H1 (cell line): ENCODE measurements at regions not wholly inside any gene's neighbourhood (a gene's known extent, or its start where the extent isn't known, plus 50 kb on each side); places are given as distances from the start of the nearest gene placed in this dataset.

Experiments used
- CTCF ChIA-PET: fragments of 300-600 bp; sonication (Branson Sonifier 250); formaldehyde crosslinking; loops from one replicate; lab custom pipeline; 2021; ENCODE audit not compliant: partially characterized antibody; lab: Charles Lee
- POLR2A ChIA-PET: fragments of 300-600 bp; sonication (Branson Sonifier 250); formaldehyde crosslinking; loops from one replicate; lab custom pipeline; 2021; ENCODE audit warnings: inconsistent platforms; ENCODE audit not compliant: partially characterized antibody; lab: Charles Lee
- DNase-seq, 2 experiments: peaks; one replicate each; pipeline versions ENCODE4 v3.0.0 to v3.0.0-alpha.2; 2010 to 2022; ENCODE audit warnings: low spot score in 2 of 2, low read depth in 1 of 2, mixed read lengths in 1 of 2
- FAIRE-seq: peaks from 2 replicates; lab custom pipeline; 2011; peaks lifted over from hg19 to GRCh38; lab: Jason Lieb, UNC
- H2AFZ ChIP-seq: 2 replicates; pipeline ENCODE4 v1.8.1; 2012; ENCODE audit warnings: low read length, inconsistent platforms
- H2AK5ac ChIP-seq: 2 replicates; pipeline ENCODE4 v1.6.1; 2013; ENCODE audit warnings: low read depth, low read length
- H2BK120ac ChIP-seq: replicated peaks from 2 replicates; pipeline ENCODE3; 2013; ENCODE audit warnings: low read depth, low read length, inconsistent platforms
- H2BK12ac ChIP-seq: 2 replicates; pipeline ENCODE4 v1.6.1; 2013; ENCODE audit warnings: low read depth, low read length
- H2BK15ac ChIP-seq: 2 replicates; pipeline ENCODE4 v1.6.1; 2013; ENCODE audit warnings: low read length
- H2BK20ac ChIP-seq: 2 replicates; pipeline ENCODE4 v1.6.1; 2013; ENCODE audit warnings: low read length
- H2BK5ac ChIP-seq: 2 replicates; pipeline ENCODE4 v1.6.1; 2013; ENCODE audit warnings: low read depth, low read length
- H3K14ac ChIP-seq: 2 replicates; pipeline ENCODE4 v1.6.1; 2013; ENCODE audit warnings: inconsistent platforms; ENCODE audit not compliant: insufficient read length
- H3K18ac ChIP-seq: 2 replicates; pipeline ENCODE4 v1.6.1; 2013; ENCODE audit warnings: low read length; ENCODE audit errors: extremely low read depth
- H3K23ac ChIP-seq: 2 replicates; pipeline ENCODE4 v1.6.1; 2013; ENCODE audit warnings: inconsistent platforms; ENCODE audit not compliant: insufficient read length
- H3K23me2 ChIP-seq: 2 replicates; pipeline ENCODE4 v1.6.1; 2013; ENCODE audit warnings: low read depth, low read length
- H3K27ac ChIP-seq: 2 replicates; pipeline ENCODE4 v1.6.1; 2011; ENCODE audit warnings: low read depth, low read length, inconsistent platforms
- H3K27me3 ChIP-seq, 4 experiments: replicated peaks in 1 of 4; 1 replicate in 1 of 4; 2 replicates in 3 of 4; pipeline versions ENCODE4 v1.6.1 to v1.8.1; 2011 to 2013; ENCODE audit warnings: low read length in 3 of 4, mild to moderate bottlenecking in 3 of 4, inconsistent platforms in 2 of 4, mixed read lengths in 2 of 4, moderate library complexity in 1 of 4; ENCODE audit not compliant: control insufficient read depth in 3 of 4, insufficient read depth in 3 of 4; ENCODE audit errors: extremely low read depth in 1 of 4
- H3K36me3 ChIP-seq, 4 experiments: 2 replicates each; pipeline versions ENCODE4 v1.6.1 to v1.8.1; 2011 to 2013; ENCODE audit warnings: mild to moderate bottlenecking in 4 of 4, low read length in 3 of 4, moderate library complexity in 2 of 4, control low read depth in 1 of 4, inconsistent platforms in 1 of 4; ENCODE audit not compliant: insufficient read depth in 4 of 4, control insufficient read depth in 2 of 4
- H3K4ac ChIP-seq: replicated peaks from 2 replicates; pipeline ENCODE3; 2013; ENCODE audit warnings: low read length, low read depth, mixed read lengths, inconsistent platforms; ENCODE audit not compliant: insufficient read length
- H3K4me1 ChIP-seq, 4 experiments: replicated peaks in 1 of 4; 1 replicate in 1 of 4; 2 replicates in 3 of 4; pipeline versions ENCODE4 v1.6.1 to v1.8.1; 2011 to 2013; ENCODE audit warnings: low read length in 3 of 4, inconsistent platforms in 2 of 4, mixed read lengths in 1 of 4; ENCODE audit not compliant: insufficient read depth in 4 of 4, control insufficient read depth in 3 of 4
- H3K4me2 ChIP-seq, 2 experiments: 2 replicates each; pipeline versions ENCODE4 v1.6.1 to v1.8.1; 2011 to 2013; ENCODE audit warnings: low read depth in 2 of 2, low read length in 2 of 2, control low read depth in 1 of 2, inconsistent platforms in 1 of 2, mild to moderate bottlenecking in 1 of 2; ENCODE audit not compliant: insufficient read depth in 1 of 2
- H3K4me3 ChIP-seq, 4 experiments: fragments of 200-600, 300-600 bp in 1 of 4; sonication (generic), shearing (Covaris generic), sonication (Bioruptor Twin) in 1 of 4; 2 replicates each; pipeline versions ENCODE4 v1.5.1 to v1.8.1; 2011 to 2016; ENCODE audit warnings: low read length in 4 of 4, low read depth in 3 of 4, control low read depth in 2 of 4, inconsistent platforms in 2 of 4, mild to moderate bottlenecking in 2 of 4, mixed read lengths in 1 of 4, moderate library complexity in 1 of 4; ENCODE audit not compliant: insufficient read depth in 2 of 4; ENCODE audit errors: extremely low read depth in 1 of 4
- H3K56ac ChIP-seq: replicated peaks from 2 replicates; pipeline ENCODE3; 2013; ENCODE audit warnings: low read depth, mild to moderate bottlenecking, mixed read lengths, low read length, inconsistent platforms; ENCODE audit not compliant: insufficient read length
- H3K79me1 ChIP-seq: 2 replicates; pipeline ENCODE4 v1.6.1; 2013; ENCODE audit warnings: low read depth, low read length, control low read depth
- H3K79me2 ChIP-seq, 2 experiments: 2 replicates each; pipeline versions ENCODE4 v1.6.1 to v1.8.1; 2012 to 2013; ENCODE audit warnings: low read length in 2 of 2, mild to moderate bottlenecking in 2 of 2, inconsistent platforms in 1 of 2; ENCODE audit not compliant: insufficient read depth in 2 of 2, control insufficient read depth in 1 of 2
- H3K9ac ChIP-seq, 4 experiments: replicated peaks in 1 of 4; 1 replicate in 1 of 4; 2 replicates in 3 of 4; pipeline versions ENCODE4 v1.6.1 to v1.8.1; 2011 to 2013; ENCODE audit warnings: low read depth in 3 of 4, low read length in 3 of 4, control low read depth in 2 of 4, mild to moderate bottlenecking in 2 of 4, moderate library complexity in 2 of 4, inconsistent platforms in 1 of 4; ENCODE audit errors: extremely low read depth in 1 of 4
- H3K9me3 ChIP-seq, 2 experiments: 2 replicates each; pipeline versions ENCODE4 v1.6.1 to v1.8.1; 2012 to 2013; ENCODE audit warnings: mild to moderate bottlenecking in 2 of 2, moderate library complexity in 2 of 2, control low read depth in 1 of 2, inconsistent platforms in 1 of 2, low read depth in 1 of 2, low read length in 1 of 2, mixed read lengths in 1 of 2; ENCODE audit not compliant: insufficient read depth in 2 of 2
- H4K20me1 ChIP-seq, 2 experiments: replicated peaks in 1 of 2; 2 replicates each; pipeline versions ENCODE3 to v1.8.1; 2011 to 2013; ENCODE audit warnings: inconsistent platforms in 2 of 2, low read length in 2 of 2, mild to moderate bottlenecking in 1 of 2; ENCODE audit not compliant: insufficient read depth in 2 of 2, control insufficient read depth in 1 of 2
- H4K5ac ChIP-seq: 2 replicates; pipeline ENCODE4 v1.6.1; 2013; ENCODE audit warnings: low read length, low read depth, mixed read lengths, inconsistent platforms; ENCODE audit not compliant: insufficient read length
- H4K8ac ChIP-seq: 2 replicates; pipeline ENCODE4 v1.8.0; 2013; ENCODE audit warnings: mild to moderate bottlenecking, moderate library complexity, low read length, inconsistent platforms; ENCODE audit not compliant: insufficient read depth; ENCODE audit errors: extremely low read depth
- H4K91ac ChIP-seq: replicated peaks from 2 replicates; pipeline ENCODE3; 2013; ENCODE audit warnings: low read length, mixed read lengths, inconsistent platforms; ENCODE audit not compliant: insufficient read length
- HDAC2 ChIP-seq, 2 experiments: fragments of 300-600 bp in 1 of 2; sonication (generic) in 1 of 2; IDR thresholded peaks; 2 replicates each; pipeline ENCODE4 v1.6.1; 2011 to 2012; ENCODE audit warnings: low read depth in 2 of 2, low read length in 2 of 2, mild to moderate bottlenecking in 2 of 2, moderate library complexity in 2 of 2, borderline replicate concordance in 1 of 2, inconsistent platforms in 1 of 2
- NANOG ChIP-seq: IDR thresholded peaks from 2 replicates; pipeline ENCODE4 v1.6.1; 2011; ENCODE audit warnings: low read length, low read depth, mild to moderate bottlenecking, inconsistent platforms; ENCODE audit not compliant: insufficient read depth, poor library complexity, severe bottlenecking
- RFX5 ChIP-seq: IDR thresholded peaks from 2 replicates; pipeline ENCODE4 v1.6.1; 2011; ENCODE audit warnings: low read depth, low read length, improper control_type of control experiment, borderline replicate concordance
- SP1 ChIP-seq: IDR thresholded peaks from 2 replicates; pipeline ENCODE4 v1.6.1; 2011; ENCODE audit warnings: low read depth, low read length
- ZNF274 ChIP-seq: IDR thresholded peaks from 2 replicates; pipeline ENCODE4 v1.7.0; 2012; ENCODE audit warnings: low read length, borderline replicate concordance; ENCODE audit errors: extremely low read depth
- WGBS, 2 experiments: shearing (Covaris generic) in 1 of 2; methylation state at CpG; one replicate each; pipeline versions ENCODE4 v1.1.6 to v1.1.7; 2013 to 2015; ENCODE audit warnings: low lambda C conversion rate in 2 of 2, mixed read lengths in 2 of 2, inconsistent platforms in 1 of 2, low coverage in 1 of 2, missing lambda C conversion rate in 1 of 2; ENCODE audit not compliant: insufficient replicate concordance in 2 of 2, insufficient coverage in 1 of 2, insufficient read length in 1 of 2; ENCODE audit errors: extremely low coverage in 1 of 2, missing lambda C conversion rate in 1 of 2; 5-methylcytosine and 5-hydroxymethylcytosine counted together

DNA sequence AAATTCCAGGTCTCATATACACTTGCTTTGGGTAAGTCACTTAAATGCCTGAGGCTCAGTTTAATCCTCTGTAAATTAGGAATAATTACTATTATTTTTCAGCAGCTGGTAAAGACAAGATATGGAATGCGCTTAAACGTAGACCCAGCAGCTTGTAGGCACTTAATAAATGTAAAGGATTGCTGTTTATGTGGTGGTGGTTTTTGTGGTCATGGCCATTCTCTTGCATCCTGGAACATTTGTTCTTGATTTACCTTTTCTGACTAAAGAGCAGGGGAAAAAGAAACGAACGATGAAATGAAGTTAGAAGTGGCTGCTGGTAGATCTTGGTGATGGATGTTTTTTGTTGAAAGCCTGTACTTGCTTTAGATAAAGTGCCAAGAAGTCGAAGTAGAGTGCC, 195.0 kb upstream of the FOXD3 start:
- Histone ChIP-seq H3K79me2 (no peaks in the 10 kb centered on the region), H3K4me2 (no peak overlapping the region), H3K36me3 (no peaks in the 10 kb centered on the region), H3K4me1 (no peaks in the 10 kb centered on the region), H2BK15ac (no peak overlapping the region), H3K4me3 (no peak overlapping the region), H2BK12ac (no peak overlapping the region), H2AFZ (no peak overlapping the region), H3K23me2 (no peaks in the 10 kb centered on the region), H4K20me1 (no peaks in the 10 kb centered on the region), H3K18ac (no peak overlapping the region), H3K79me1 (no peaks in the 10 kb centered on the region), H3K27me3 (no peaks in the 10 kb centered on the region), H3K9me3 (no peaks in the 10 kb centered on the region), H3K56ac (no peak overlapping the region), H3K9ac (no peak overlapping the region), H4K8ac (no peak overlapping the region), H3K4ac (no peak overlapping the region), H2BK20ac (no peak overlapping the region), H2BK5ac (no peak overlapping the region), H4K5ac (no peak overlapping the region), H4K91ac (no peak overlapping the region), H2AK5ac (no peak overlapping the region), H3K14ac (no peak overlapping the region), H3K27ac (no peak overlapping the region), H2BK120ac (no peak overlapping the region), H3K23ac (no peak overlapping the region)
- DNase-seq (no peak), FAIRE-seq (no peak)
- no peak for TF ChIP-seq ZNF274
- TF ChIP-seq RFX5: no peak
- no peak for TF ChIP-seq NANOG
- no peak for TF ChIP-seq SP1
- TF ChIP-seq HDAC2 (IDR thresholded peaks at IDR 0.05; ENCODE audit: borderline replicate concordance in 1 of 2, low read depth in 2 of 2, low read length in 2 of 2): no peak
- WGBS, 2 experiments: 89% methylated on average over 5 of the region's 5 CpGs; no CpG with 5 or more reads in 1 of the 2 experiments
- ChIA-PET POLR2A (no interaction called here), CTCF (interaction anchor here (0.5 to 2.4 kb wide), 4 partner anchors 10 to 52 kb away, joined by 4 to 7 read pairs (median 4); no protein-coding TSS in a partner anchor)
